Activated naive CD8-positive, alpha-beta T cell treated with anti-CD3 and anti-CD28 coated beads, Interleukin-2, amount 50 U/mL, for 24 hours (primary cell): ENCODE measurements at regions not wholly inside any gene's neighbourhood (a gene's known extent, or its start where the extent isn't known, plus 50 kb on each side); places are given as distances from the start of the nearest gene placed in this dataset.

Experiments
- ATAC-seq: fragments of 150-1000 bp; cut with Tn5 transposase; one replicate; pipeline ENCODE4 v1.10.0; 2021
- DNase-seq: peaks from one replicate; pipeline ENCODE4 v3.0.0; 2021
- H3K27ac Mint-ChIP-seq: one replicate; pipeline ENCODE4 v1.8.0; 2021; ENCODE audit warnings: mild to moderate bottlenecking, mixed read lengths
- H3K27me3 Mint-ChIP-seq: one replicate; pipeline ENCODE4 v1.8.0; 2021; ENCODE audit warnings: mixed read lengths
- H3K36me3 Mint-ChIP-seq: one replicate; pipeline ENCODE4 v1.8.0; 2021; ENCODE audit warnings: low read depth, mixed read lengths
- H3K4me1 Mint-ChIP-seq: one replicate; pipeline ENCODE4 v1.8.0; 2021; ENCODE audit warnings: mixed read lengths
- H3K4me3 Mint-ChIP-seq: one replicate; pipeline ENCODE4 v1.8.0; 2021; ENCODE audit warnings: mild to moderate bottlenecking, moderate library complexity, mixed read lengths
- H3K9me3 Mint-ChIP-seq: one replicate; pipeline ENCODE4 v1.8.0; 2021; ENCODE audit warnings: mixed read lengths

DNA sequence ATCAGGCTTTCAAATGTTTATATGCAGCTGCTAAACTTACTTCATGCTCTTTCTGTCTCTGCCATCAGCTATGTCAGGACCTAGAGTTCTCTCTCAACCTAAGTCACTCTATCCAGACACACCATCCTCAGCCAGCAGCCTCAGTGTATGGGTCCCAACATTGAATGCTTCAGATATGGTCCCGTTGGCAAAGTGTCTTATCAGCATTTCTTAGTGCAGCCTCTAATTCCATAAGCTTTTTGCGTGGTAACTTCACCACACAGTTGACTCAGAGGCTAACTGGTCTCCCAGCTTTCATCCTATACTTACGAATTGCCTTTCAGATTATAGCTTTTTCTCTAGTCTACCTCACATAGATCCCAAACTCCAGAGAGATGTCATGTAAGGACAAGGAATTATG, 402.9 kb upstream of the EEF2KMT start:
- Mint-ChIP-seq H3K4me3 (no peak overlapping the region), H3K4me1 (no peaks in the 10 kb centered on the region), H3K27ac (no peak overlapping the region), H3K27me3 (peaks cover 4% of the 10 kb centered on the region), H3K36me3 (no peaks in the 10 kb centered on the region), H3K9me3 (peaks cover 6% of the 10 kb centered on the region)
- no peak for ATAC-seq
- no peak for DNase-seq

DNA sequence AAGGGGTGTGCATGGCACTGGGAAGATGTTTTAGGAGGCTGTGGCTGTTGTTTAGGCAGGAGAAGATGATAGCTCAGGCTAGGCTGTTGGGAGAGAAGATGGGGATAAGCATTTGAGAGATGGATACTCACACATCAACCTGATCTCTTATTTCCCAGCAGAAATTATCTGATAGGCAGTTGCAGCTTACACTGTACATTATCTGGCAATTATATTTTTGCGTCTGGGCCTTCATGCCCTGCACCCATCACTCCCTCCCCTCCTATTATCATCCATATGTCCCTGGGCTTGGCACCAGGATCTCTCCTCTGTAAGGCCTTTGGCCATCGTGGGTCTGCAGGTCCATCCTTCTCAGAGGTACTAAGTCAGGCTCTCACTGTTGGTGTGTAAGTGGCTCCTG, 401.0 kb upstream of the EEF2KMT start:
- Mint-ChIP-seq H3K27me3 (peaks cover 4% of the 10 kb centered on the region), H3K4me3 (no peak overlapping the region), H3K9me3 (peaks cover 6% of the 10 kb centered on the region), H3K4me1 (no peaks in the 10 kb centered on the region), H3K36me3 (no peaks in the 10 kb centered on the region), H3K27ac (no peak overlapping the region)
- DNase-seq, result no peak
- no peak for ATAC-seq

DNA sequence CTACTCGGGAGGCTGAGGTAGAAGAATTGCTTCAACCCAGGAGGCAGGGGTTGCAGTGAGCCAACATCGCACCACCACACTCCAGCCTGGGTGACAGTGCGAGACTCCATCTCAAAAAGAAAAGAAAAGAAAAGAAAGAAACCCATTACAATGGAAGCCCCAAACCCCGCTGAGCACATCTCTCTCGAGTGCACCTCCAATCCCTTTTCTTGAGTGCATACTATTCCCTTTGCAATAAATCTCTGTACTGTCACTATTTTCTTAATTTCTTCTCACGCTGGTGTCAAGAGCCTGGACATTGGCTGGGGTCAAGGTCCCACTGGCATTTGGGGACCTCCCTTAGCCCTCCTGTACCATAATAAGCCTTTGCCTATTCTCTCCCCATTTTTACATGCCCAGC, 398.4 kb upstream of the EEF2KMT start:
- no peak for DNase-seq
- peaks cover 4% of the 10 kb centered on the region for H3K27me3 Mint-ChIP-seq
- no peaks in the 10 kb centered on the region for H3K36me3 Mint-ChIP-seq
- H3K4me1 Mint-ChIP-seq, result no peaks in the 10 kb centered on the region
- H3K4me3 Mint-ChIP-seq, result no peak overlapping the region
- peaks cover 6% of the 10 kb centered on the region for H3K9me3 Mint-ChIP-seq
- no peak overlapping the region for H3K27ac Mint-ChIP-seq
- no peak for ATAC-seq

DNA sequence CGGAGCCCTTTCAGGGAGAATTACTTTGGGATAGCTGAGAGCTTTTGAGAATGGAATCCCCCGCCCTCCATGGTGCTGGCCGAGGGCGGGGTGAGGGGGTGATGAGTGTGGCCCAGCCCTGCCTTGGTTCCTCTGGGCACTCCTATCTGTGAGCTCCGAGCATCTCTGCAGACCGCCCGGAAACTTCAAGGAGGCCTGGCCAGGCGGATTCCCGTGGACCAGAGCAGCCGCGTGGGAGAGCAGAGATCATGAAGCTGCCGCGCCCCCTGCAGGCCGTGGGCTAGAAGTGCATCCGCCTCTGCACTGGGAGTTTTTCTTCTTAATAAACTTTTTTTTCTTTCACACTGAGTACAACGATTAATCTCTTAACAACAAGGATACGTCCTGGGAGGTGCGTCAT, 392.9 kb upstream of the EEF2KMT start:
- no peaks in the 10 kb centered on the region for H3K9me3 Mint-ChIP-seq
- no peaks in the 10 kb centered on the region for H3K36me3 Mint-ChIP-seq
- no peaks in the 10 kb centered on the region for H3K27me3 Mint-ChIP-seq
- peak; percentile 34 for DNase-seq
- no peak overlapping the region for H3K4me3 Mint-ChIP-seq
- H3K27ac Mint-ChIP-seq, result no peak overlapping the region
- ATAC-seq, result no peak
- H3K4me1 Mint-ChIP-seq, result no peaks in the 10 kb centered on the region

DNA sequence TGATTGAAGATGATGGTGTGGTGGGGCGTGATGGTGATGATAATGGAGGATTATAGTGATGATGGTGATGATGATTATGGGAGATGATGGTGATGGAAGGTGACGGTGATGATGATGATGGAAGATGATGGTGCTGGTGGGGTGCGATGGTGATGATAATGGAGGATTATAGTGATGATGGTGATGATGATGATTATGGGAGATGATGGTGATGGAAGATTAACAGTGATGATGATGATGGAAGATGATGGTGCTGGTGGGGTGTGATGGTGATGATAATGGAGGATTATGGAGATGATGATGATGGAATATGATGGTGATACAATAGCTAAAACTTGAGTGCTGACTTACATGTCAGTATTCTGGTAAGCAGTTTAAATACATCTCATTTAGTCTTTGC, 391.0 kb upstream of the EEF2KMT start:
- no peak overlapping the region for H3K4me3 Mint-ChIP-seq
- no peak for ATAC-seq
- H3K27ac Mint-ChIP-seq, result no peak overlapping the region
- DNase-seq, result no peak
- H3K36me3 Mint-ChIP-seq, result no peaks in the 10 kb centered on the region
- H3K4me1 Mint-ChIP-seq, result no peaks in the 10 kb centered on the region
- H3K27me3 Mint-ChIP-seq, result no peaks in the 10 kb centered on the region
- no peaks in the 10 kb centered on the region for H3K9me3 Mint-ChIP-seq

DNA sequence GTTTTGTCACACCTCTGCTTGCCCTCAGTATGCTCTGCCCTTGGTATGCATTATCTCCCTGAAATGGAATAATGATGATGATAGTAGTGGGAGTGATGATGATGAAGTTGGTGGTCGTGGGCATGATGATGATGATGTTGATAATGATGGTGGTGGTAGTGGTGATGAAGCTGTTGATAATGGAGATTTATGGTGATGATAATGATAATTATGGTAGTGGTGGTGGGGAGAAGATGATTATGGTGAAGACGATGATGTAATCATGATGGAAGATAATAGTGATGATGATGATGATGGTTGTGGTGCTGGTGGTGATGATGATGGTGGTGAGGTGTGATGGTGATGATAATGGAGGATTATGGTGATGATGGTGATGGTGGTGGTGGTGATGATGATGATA, 390.1 kb upstream of the EEF2KMT start:
- Mint-ChIP-seq H3K27ac (no peak overlapping the region), H3K27me3 (no peaks in the 10 kb centered on the region), H3K4me3 (no peak overlapping the region), H3K36me3 (no peaks in the 10 kb centered on the region), H3K4me1 (no peaks in the 10 kb centered on the region), H3K9me3 (peaks cover 5% of the 10 kb centered on the region)
- DNase-seq, result no peak
- no peak for ATAC-seq

DNA sequence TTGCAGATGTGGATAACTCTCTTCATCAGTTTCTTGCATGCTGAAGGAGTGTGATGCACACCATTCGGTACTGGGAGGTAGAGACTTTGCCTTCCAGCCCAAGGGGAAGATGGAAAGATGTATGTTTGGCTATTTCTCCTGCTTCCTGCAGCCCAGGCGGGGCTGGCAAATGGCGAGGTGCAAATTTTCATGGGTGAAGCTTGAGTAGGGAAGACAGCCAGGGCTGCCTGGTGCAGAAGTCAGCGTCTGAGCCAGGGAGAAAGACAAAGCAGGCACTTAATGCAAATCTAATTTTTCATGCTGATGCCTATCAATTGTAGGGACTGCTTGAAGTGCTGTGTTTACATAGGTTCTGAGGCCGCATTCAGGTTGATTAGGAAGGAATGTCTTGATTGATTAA, 384.7 kb upstream of the EEF2KMT start:
- Mint-ChIP-seq H3K27me3 (peaks cover 5% of the 10 kb centered on the region), H3K27ac (no peak overlapping the region), H3K36me3 (no peaks in the 10 kb centered on the region), H3K9me3 (peaks cover 5% of the 10 kb centered on the region), H3K4me1 (no peaks in the 10 kb centered on the region), H3K4me3 (no peak overlapping the region)
- DNase-seq (no peak), ATAC-seq (no peak)

DNA sequence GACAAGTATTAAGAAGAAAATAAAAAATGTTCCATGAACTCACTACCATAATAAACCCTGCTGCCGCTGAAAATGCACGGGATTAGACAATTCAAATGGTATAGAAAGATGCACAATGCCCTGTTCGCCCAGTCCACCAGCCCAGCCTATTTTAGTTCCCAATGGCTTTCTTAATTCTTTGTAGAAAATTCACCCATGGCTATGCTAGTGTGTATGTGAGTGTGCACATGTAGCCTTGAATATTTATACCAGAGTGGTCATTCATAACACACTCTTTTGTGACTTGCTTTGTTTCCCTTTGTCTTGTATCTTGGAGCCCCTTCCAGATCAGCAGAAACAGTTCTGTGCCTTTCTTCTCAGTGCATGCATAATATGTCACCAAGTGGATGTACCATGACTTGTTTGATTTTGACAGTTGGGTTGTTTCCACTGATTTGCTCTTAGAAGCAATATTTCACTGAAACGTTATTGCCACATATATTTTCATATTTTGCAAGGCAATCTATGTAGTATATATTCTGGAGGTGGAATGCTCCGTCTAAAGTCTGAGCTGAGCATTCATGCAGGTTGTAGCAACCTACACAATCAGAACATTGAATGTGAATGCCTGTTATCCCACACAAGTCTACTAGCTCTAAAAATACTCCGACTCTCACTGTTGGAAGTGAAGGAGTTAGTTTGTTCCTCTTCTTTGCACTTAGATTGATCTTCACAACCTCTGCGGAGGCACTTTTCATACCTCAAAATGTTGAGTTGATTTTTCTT, 383.0 kb upstream of the EEF2KMT start:
- Mint-ChIP-seq H3K9me3 (peaks cover 5% of the 10 kb centered on the region), H3K27me3 (peaks cover 5% of the 10 kb centered on the region), H3K4me1 (no peaks in the 10 kb centered on the region), H3K36me3 (no peaks in the 10 kb centered on the region), H3K27ac (no peak overlapping the region), H3K4me3 (no peak overlapping the region)
- no peak for DNase-seq
- no peak for ATAC-seq

DNA sequence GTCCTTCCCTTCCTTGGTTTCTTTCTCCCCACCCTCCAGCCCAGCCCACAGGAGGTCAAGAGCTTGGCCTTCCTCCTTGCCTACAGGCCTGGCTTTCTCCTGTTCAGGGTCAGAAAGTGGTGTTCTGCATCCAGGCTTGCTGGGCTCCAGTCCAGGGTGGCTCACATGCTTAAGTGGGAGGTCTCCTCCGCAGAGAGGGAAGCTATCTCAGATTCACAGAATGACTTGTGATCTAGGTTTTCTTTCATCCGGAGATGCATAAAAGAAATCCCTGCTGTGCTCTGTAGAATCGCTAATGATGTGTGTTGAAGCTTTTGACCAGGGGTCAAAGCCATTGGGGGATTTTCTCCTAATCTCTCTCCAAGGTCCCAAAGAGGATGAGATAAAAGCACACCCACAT, 382.3 kb upstream of the EEF2KMT start:
- peaks cover 5% of the 10 kb centered on the region for H3K9me3 Mint-ChIP-seq
- H3K4me3 Mint-ChIP-seq, result no peak overlapping the region
- H3K36me3 Mint-ChIP-seq, result no peaks in the 10 kb centered on the region
- ATAC-seq (no peak), DNase-seq (no peak)
- peaks cover 7% of the 10 kb centered on the region for H3K27me3 Mint-ChIP-seq
- no peak overlapping the region for H3K27ac Mint-ChIP-seq
- no peaks in the 10 kb centered on the region for H3K4me1 Mint-ChIP-seq

DNA sequence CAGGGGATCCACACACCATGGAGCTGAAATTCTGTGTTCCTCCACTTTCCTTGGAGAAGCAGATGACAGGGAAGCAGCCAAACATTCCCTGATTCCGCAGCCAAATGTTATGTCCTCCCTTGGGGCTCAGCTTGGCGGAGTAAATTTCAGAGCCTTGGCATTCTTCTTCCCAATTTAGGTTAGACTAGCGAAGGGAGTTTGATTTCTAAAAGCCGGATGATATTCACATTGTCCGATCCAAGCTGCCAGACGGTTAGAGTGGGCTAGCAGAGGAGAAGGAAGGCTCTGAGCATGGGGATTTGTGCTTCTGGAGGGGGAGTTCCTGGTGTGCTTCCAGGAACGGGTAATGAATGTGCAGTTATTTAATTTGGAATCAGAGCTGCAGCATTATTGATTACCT, 380.4 kb upstream of the EEF2KMT start:
- DNase-seq, result no peak
- no peaks in the 10 kb centered on the region for H3K9me3 Mint-ChIP-seq
- no peaks in the 10 kb centered on the region for H3K4me1 Mint-ChIP-seq
- no peaks in the 10 kb centered on the region for H3K36me3 Mint-ChIP-seq
- peaks cover 13% of the 10 kb centered on the region for H3K27me3 Mint-ChIP-seq
- no peak overlapping the region for H3K27ac Mint-ChIP-seq
- no peak for ATAC-seq
- no peak overlapping the region for H3K4me3 Mint-ChIP-seq

DNA sequence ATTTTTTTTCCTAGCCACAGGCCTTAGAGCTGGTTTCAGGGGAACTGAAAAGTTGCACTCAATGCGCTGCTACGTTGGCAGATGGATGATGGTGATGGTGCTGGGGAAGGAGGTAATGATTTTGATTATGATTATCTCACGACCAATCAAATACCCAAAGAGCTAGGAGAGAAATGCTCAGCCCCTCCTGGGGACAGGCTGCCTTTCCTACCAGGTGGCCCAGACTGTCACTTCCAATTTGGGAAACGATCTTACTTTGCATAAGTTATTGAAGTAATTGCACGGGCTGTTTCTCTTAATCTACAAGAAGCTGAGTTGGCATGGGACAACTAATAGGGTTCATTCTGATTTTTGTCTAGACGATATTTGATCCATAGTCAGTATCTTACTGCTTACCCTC, 379.7 kb upstream of the EEF2KMT start:
- H3K27ac Mint-ChIP-seq, result no peak overlapping the region
- ATAC-seq (no peak), DNase-seq (no peak)
- no peaks in the 10 kb centered on the region for H3K36me3 Mint-ChIP-seq
- no peaks in the 10 kb centered on the region for H3K9me3 Mint-ChIP-seq
- H3K27me3 Mint-ChIP-seq, result peaks cover 17% of the 10 kb centered on the region
- H3K4me1 Mint-ChIP-seq, result no peaks in the 10 kb centered on the region
- H3K4me3 Mint-ChIP-seq, result no peak overlapping the region

DNA sequence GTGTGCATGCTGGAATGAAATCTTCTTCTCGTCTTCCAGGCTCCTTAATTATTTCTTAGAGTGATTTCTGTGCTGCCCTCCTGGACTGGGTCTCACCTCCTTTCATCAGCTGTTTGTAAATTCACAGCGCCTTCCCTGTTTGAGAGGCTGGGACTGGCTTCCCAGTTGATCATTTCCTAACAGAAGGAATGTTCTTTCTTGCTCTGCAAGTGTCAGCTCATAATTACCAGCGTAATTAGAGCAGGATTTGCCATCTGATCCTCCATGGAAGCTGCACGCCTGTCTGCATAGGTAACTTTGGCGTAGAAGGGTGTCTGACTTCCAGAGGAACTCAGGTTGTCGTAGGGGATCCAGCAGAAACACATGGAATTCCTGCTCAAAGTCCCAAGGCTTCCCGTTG, 375.0 kb upstream of the EEF2KMT start:
- Mint-ChIP-seq H3K36me3 (no peaks in the 10 kb centered on the region), H3K27me3 (peaks cover 13% of the 10 kb centered on the region), H3K27ac (no peak overlapping the region), H3K9me3 (peaks cover 6% of the 10 kb centered on the region), H3K4me3 (no peak overlapping the region), H3K4me1 (no peaks in the 10 kb centered on the region)
- DNase-seq (no peak), ATAC-seq (no peak)

DNA sequence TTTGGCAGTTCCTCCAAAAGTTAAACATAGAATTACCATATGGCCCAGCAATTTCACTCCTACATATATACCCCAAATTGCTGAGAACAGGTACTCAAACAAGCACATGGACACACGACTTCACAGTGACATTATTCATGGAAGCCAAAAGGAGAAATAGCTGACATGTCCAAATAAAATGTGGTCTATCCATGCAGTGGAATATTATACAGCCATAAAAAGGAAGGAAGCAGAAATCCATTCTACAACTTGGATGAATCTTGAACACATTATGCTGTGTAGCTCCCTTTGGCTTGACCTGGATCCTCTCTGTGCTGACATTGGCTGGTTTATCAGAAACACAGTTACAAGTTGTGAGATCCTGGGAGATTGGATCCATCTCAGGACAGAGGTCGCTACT, 370.9 kb upstream of the EEF2KMT start:
- H3K4me1 Mint-ChIP-seq, result no peaks in the 10 kb centered on the region
- H3K9me3 Mint-ChIP-seq, result peaks cover 6% of the 10 kb centered on the region
- H3K27me3 Mint-ChIP-seq, result peaks cover 10% of the 10 kb centered on the region
- H3K27ac Mint-ChIP-seq, result no peak overlapping the region
- H3K36me3 Mint-ChIP-seq, result no peaks in the 10 kb centered on the region
- no peak for DNase-seq
- H3K4me3 Mint-ChIP-seq, result no peak overlapping the region
- no peak for ATAC-seq

DNA sequence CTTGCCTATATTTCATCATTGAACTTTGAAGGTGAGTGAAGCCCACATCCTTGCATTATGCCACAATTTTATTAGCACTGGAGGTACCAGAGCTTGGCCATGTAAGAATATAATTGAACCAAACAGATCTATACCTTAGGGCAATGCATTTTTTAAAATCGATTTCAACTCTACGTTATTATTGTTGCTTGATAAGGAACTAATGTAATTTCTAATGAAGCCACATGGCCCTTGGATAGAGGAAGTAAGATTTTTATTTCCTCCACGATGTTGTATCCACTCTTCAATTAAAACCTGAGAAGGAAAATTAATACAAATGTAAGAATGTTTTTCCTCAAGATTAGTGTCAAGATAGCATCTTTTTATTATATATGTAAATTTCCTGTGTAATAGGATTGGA, 370.0 kb upstream of the EEF2KMT start:
- Mint-ChIP-seq H3K4me1 (no peaks in the 10 kb centered on the region), H3K9me3 (peaks cover 6% of the 10 kb centered on the region), H3K27me3 (peaks cover 2% of the 10 kb centered on the region), H3K27ac (no peak overlapping the region), H3K4me3 (no peak overlapping the region), H3K36me3 (no peaks in the 10 kb centered on the region)
- ATAC-seq, result no peak
- no peak for DNase-seq

DNA sequence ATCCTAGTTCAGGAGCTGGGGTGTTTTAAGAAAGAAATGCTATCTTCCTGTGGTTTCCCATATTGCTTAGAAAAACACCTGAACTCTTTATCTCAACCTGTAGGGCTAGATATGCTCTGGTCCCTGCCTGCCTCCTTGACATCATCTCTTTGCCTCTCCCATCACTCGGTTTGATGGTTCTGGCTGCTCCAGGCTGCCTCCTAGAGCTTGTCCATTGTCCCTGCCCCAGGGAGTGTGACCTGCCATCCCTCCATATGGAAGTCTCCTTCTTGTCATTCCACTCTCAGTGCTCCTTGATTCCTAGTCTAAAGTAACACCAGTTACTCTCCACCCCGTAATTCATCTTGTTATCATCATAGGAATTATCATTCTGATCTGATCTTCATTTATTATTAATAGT, 369.0 kb upstream of the EEF2KMT start:
- H3K9me3 Mint-ChIP-seq, result peaks cover 6% of the 10 kb centered on the region
- H3K27ac Mint-ChIP-seq, result no peak overlapping the region
- H3K4me1 Mint-ChIP-seq, result no peaks in the 10 kb centered on the region
- no peaks in the 10 kb centered on the region for H3K27me3 Mint-ChIP-seq
- no peak for DNase-seq
- no peak for ATAC-seq
- no peaks in the 10 kb centered on the region for H3K36me3 Mint-ChIP-seq
- H3K4me3 Mint-ChIP-seq, result no peak overlapping the region

DNA sequence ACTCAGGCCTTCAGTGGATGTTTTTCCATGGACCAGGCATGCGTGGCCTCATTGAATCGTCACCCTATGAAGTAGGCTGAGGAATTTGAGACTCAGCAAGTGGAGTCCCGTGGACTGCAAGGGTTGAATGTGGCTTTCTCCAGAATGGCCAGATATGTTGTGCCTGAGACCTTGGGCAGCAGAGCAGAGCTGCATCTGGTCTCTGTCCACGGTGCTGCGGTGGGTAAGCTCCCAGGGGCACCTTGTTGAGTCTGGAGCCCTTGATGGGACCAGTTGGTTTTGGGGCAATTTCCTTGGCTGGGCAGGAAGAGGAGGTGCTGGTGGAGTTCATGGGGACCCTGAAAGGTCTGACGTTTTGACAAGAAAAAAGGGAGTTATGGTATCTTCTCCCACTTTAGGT, 368.1 kb upstream of the EEF2KMT start:
- H3K36me3 Mint-ChIP-seq, result no peaks in the 10 kb centered on the region
- ATAC-seq (no peak), DNase-seq (no peak)
- H3K9me3 Mint-ChIP-seq, result peaks cover 6% of the 10 kb centered on the region
- H3K27ac Mint-ChIP-seq, result no peak overlapping the region
- no peak overlapping the region for H3K4me3 Mint-ChIP-seq
- H3K4me1 Mint-ChIP-seq, result no peaks in the 10 kb centered on the region
- no peaks in the 10 kb centered on the region for H3K27me3 Mint-ChIP-seq
